GM18526 (cell line): ENCODE measurements at regions not wholly inside any gene's neighbourhood (a gene's known extent, or its start where the extent isn't known, plus 50 kb on each side); places are given as distances from the start of the nearest gene placed in this dataset.

Source experiments
- POLR2A ChIP-seq: IDR thresholded peaks from 3 replicates; pipeline ENCODE4 v1.6.1; 2011; ENCODE audit not compliant: insufficient read length; ENCODE audit errors: extremely low read depth

GRCh38 chr15:58235961-58236360 is 97.8 kb downstream of the AQP9 start:
- TF ChIP-seq POLR2A: no peak

DNA sequence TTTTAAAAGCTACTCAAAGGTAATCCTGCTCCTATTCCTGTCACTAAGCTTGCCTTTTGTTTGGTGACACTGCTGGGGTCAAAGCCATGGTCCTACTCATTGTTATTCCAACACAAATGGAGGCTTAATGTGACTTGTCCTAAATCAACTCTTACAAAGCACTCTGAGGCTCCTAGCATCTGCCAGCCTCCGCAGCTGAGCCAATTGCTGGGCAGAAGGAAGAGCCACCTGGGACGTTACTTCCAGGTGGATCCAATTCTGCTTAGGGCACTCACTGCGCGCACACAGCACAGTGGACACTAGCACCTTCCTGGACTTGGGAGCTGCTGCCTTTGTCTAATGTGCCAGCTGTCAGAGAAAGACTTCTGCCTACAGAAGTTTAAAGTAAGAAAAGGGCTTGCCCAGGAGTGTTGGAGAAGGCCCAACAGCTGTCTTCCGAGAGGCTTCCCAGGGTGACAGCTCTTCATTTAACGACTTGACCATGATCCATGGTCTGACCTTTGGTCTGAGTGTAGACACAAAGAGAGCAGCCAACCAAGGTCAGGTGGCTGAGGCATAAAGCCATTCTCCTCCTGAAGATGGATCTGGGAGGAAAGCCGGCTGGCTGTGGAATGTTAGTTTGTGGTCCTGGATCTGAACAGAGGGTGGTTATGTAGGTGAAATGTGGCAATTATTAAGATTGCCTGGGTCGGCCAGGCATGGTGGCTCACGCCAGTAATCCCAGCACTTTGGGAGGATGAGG is 102.2 kb downstream of the AQP9 start:
- TF ChIP-seq POLR2A: no peak

DNA sequence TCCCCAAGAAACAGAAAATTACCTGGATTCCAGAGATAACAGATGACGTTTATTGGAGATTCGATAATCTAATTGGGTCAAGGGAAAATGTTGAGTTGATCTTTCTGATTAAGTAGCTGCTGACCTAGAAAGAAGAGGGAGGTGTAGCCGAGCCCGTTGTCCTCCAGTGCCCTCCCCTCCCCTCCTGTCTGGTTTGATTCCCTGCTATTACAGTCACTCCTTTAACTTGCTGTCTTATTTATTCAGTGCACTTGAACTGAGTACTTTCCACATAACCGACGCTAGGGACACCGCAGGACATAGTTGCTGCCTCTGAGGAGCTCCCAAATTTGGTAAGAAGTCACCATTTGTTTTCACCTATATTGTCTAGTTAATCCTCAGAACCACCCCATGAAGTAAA is 103.7 kb downstream of the AQP9 start:
- no peak for TF ChIP-seq POLR2A

GRCh38 chr15:58243070-58243469 is 104.9 kb downstream of the AQP9 start:
- no peak for TF ChIP-seq POLR2A

DNA sequence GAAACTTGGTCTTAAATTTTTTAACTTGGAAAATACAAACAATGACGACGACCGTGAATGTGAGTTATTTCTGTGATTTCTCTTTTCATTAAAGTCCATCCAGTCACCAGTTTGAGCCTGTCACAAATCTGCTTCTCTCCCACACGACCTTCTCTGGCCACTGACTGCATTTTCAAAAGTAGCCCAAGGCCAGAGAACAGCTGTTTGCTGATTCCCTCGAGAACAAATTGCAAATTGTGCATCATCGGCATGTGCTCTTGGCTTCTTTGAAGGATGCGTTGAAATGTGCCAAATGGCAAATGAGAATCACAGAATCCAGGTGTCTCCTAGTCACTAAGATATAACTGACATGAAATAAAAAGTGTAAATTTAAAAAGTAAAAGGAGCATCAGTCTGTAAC is 106.4 kb downstream of the AQP9 start:
- TF ChIP-seq POLR2A: no peak

- no peak for TF ChIP-seq POLR2A
Measured at GRCh38 chr15:58246041-58246440, 107.9 kb downstream of the AQP9 start.

GRCh38 chr15:58247855-58248842 is 110.0 kb downstream of the AQP9 start:
- no peak for TF ChIP-seq POLR2A

DNA sequence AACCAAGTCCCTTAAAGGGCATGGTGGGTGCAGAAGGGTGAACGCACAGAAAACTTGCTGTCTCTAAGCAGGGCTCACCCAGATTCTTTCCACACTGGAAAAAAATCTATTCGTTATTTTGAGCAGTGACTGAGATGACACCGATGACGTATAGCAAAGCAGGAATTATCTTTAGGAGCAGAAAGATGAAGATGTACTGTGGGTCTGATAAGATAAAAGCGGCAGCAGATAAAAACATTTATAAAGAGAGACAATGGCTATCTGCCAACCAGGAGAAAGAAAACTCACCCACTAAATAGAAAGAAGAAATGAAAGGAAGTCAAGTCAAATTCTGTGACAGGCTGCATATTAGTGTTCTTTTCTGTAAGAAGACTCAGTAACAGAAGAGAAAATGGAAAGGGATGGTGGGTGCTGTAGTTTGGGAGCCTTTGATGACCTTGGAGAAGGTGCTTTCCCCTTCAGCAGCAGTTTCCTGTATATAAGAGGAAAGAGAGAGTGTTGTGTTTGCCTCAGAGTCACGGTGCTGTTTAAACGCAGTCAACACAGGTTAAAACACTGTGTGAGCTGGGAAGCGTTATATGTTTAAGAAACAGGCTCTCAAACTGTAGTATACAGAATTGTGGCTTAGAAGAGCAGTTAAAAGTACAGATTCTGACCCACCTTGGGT is 111.6 kb downstream of the AQP9 start:
- TF ChIP-seq POLR2A: no peak

DNA sequence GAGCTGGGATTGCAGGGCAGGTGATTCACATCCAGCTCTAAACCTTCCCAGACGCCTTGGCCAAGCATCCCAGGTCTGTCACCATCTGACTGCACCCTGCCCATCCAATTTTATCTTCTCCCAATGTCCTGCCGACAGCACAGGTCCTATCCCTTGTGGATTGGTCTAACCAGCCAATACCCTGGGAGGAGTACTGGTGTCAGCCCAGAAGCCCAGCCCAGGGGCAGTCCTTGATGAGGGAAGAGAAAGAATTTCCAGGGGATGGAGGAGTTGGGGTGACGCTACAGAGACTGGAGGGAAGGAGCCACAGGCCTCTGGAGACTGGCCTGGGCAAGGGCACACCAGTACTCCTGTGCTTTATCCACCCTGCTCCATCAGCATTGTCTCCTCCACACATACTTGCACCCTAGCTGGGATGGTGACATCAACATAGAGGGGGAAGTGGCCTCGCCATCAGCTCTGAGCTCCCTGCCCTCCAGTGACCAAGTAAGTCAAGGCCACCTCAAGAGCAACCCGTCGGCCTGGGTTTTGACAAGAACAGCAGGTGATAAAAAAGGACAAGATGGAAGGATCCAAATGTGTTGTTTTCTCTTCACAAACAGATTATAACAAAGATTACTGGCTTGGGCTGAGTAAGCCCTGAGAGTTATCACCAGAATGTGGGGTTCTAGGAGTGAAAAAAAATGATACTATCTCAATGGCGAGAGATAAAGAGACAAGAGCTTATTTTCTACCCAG is 114.6 kb downstream of the AQP9 start:
- no peak for TF ChIP-seq POLR2A

DNA sequence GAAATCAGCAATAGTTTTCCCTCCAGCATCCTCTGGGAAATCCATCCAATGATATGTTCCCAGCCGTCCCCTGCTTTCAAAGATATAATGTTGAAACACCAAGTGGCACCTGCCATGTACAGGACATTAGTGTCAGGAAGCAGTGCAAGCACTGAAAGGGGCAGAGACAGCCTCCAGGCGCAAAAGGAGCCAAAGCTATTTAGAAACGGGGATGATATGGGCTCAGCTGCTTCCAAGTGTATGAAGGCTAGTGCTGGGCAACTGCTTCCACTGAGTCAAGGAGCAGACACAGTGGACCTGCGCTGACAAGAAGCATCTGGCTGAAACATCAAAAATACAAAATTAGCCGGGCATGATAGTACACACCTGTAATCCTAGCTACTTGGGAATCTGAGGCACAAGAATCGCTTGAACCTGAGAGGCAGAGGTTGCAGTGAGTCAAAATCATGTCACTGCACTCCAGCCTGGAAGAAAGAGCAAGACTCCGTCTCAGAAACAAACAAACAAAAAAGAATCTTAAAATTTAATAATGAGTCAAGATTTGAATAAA is 119.7 kb downstream of the AQP9 start:
- no peak for TF ChIP-seq POLR2A

DNA sequence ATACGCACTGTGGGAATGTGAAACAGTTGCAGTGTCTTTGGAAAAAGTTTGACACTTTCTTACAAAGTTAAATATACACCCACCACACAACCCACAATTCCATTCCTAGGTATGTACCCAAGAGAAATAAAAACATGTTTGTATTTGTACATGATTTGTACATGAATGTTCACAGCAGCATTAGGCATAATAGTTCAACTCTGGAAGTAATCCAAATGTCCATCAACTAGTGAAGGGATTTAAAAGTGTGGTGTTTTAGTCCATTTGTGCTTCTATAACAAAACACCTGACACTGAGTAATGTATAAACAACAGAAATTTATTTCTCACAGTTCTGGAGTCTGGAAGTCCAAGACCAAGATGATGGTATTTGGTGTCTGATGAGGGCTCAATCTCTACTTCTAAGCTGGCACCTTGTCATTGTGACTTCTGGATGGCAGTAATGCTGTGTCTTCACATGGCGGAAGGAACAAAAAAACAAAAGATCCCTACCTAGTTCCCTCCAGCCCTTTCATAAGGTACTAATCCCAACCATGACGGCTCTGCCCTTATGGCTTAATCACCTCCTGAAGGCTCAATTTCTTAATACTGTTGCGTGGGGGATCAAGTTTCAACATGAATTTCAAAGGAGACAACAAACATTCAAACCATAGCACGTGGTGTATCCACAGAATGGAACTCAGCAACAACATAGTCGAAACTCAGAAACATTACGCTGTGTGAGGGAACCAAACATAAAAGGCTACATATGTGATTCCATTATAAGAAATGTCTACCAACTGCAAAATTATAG is 120.5 kb downstream of the AQP9 start:
- TF ChIP-seq POLR2A: no peak

- TF ChIP-seq POLR2A: no peak
Measured at GRCh38 chr15:58260205-58260724, 122.1 kb downstream of the AQP9 start.

DNA sequence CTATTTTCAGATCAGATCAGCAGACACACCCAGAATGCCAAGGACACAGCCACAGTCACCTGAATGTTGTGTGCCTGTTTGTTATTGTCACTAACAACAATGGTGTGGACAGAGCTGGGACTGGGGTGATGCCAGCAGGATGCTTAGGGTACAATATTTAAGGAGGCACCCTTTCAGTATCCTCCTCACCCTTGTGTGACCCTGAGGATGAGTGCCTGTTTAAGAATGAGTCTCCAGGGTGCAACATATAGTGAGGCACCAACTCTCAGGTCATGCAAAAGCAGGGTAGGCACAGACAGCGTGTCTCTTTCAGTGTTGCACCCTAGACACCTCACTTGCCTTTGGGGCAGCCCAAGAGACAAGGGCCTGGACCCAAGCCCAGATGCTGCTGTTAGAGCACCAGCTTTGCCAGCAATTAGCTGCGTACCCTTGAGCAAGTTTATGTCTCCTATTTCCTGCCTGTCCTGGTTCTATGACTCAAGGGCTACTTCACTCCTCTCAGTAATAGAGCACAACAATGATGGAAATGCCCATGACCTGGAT is 122.6 kb downstream of the AQP9 start:
- no peak for TF ChIP-seq POLR2A
